ENCODE measurements at regions not wholly inside any gene's neighbourhood (a gene's known extent, or its start where the extent isn't known, plus 50 kb on each side); places are given as distances from the start of the nearest gene placed in this dataset.

DNA sequence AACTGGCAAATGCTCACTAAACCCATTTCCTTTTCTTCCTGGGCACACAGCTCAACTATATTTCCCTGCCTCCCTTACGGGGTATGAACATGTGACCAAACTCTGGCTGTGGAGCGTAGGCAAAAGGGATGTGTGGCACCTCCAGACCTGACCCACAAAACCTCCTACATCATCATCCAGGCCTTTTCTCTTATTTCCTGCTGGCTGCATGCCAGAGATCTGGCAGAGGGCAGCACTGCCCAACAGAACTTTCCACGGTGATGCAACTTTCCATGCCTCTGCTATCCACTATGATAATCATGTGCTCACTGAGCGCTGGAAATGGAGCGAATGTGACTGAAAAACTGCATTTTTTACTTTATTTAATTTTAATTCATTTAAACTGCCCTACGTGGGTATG, 99.6 kb upstream of the CACNA1E start:
- no peak for DNase-seq

DNA sequence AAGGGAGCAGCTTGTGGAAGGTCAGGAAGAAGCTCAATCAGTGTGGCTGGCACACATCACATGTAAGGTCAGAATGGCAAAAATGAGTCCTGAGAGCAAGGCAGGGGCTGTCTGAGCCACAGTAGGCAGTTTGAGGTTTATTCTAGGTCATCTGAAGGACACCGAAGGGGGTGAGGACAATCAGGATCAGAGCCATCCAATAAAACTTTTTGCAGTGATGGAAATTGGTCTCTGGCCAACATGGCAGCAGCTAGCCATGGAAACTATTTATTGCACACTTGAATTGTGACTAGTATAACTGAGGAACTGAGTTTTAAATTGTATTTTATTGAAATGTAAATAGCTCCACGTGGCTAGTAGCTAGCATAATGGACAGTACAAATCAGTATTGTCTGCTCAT, 97.0 kb upstream of the CACNA1E start:
- H3K9me3 ChIP-seq (replicated peaks) = no peaks in the 10 kb centered on the region
- no peak overlapping the region for H3K4me3 ChIP-seq
- H3K36me3 ChIP-seq = no peaks in the 10 kb centered on the region
- no peaks in the 10 kb centered on the region for H3K27me3 ChIP-seq
- DNase-seq = no peak
- peaks cover 7% of the 10 kb centered on the region; the same call in 1 of the 2 replicates for H3K4me1 ChIP-seq
- no peak overlapping the region for H3K27ac ChIP-seq

More for the DNA sequence above, 99.6 kb upstream of the CACNA1E start:
- no peaks in the 10 kb centered on the region for H3K9me3 ChIP-seq (replicated peaks)
- H3K27me3 ChIP-seq = no peaks in the 10 kb centered on the region; the same call in 1 of the 2 replicates
- H3K36me3 ChIP-seq = no peaks in the 10 kb centered on the region
- no peaks in the 10 kb centered on the region for H3K4me1 ChIP-seq
- no peak overlapping the region for H3K27ac ChIP-seq
- H3K4me3 ChIP-seq = no peak overlapping the region

DNA sequence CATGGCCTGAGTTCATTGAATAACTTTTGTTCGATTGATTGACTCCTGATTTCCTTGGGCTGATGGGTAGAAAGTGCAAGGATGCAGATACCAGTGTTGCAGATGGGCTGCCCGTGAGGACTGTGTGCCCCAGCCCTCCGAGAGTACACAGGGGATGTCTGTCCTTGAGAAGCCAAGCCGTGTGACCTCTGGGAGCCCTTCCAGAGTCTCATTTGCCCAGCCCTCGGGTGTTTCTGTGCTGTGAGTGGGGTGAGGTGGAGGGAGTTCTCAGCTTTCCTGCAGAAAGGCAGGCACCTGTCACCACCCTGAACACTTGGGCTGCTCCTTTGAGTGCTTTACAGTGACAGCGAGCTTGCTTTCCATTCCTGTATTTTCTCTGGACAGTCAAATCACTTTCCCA, 96.4 kb upstream of the CACNA1E start:
- H3K27me3 ChIP-seq = no peaks in the 10 kb centered on the region
- no peak overlapping the region for H3K27ac ChIP-seq
- DNase-seq = no peak
- H3K36me3 ChIP-seq = no peaks in the 10 kb centered on the region
- no peak overlapping the region for H3K4me3 ChIP-seq
- peaks cover 11% of the 10 kb centered on the region for H3K4me1 ChIP-seq
- H3K9me3 ChIP-seq (replicated peaks) = no peaks in the 10 kb centered on the region

DNA sequence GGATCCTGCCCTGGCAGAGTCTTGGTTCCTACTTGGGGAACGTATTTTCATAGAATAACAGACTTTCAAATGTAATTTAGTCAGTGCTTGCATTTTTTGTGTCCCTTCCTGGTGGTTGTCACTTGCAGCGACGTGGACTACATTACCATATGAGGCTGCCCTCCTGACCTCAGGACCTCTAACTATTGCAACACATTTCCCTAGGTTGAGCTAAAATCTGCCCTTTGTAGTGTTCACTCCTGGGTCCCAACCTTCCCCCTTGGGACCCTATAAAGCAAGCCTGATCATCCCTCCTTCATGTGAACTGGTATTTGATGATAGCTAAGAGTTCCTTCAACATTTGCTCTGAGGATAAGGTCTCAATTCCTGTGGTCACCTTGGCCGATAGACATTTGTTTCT, 95.6 kb upstream of the CACNA1E start:
- Histone ChIP-seq H3K27ac (no peak overlapping the region), H3K9me3 (replicated peaks) (no peaks in the 10 kb centered on the region), H3K36me3 (no peaks in the 10 kb centered on the region), H3K4me1 (peaks cover 13% of the 10 kb centered on the region), H3K4me3 (no peak overlapping the region), H3K27me3 (no peaks in the 10 kb centered on the region)
- DNase-seq = no peak

DNA sequence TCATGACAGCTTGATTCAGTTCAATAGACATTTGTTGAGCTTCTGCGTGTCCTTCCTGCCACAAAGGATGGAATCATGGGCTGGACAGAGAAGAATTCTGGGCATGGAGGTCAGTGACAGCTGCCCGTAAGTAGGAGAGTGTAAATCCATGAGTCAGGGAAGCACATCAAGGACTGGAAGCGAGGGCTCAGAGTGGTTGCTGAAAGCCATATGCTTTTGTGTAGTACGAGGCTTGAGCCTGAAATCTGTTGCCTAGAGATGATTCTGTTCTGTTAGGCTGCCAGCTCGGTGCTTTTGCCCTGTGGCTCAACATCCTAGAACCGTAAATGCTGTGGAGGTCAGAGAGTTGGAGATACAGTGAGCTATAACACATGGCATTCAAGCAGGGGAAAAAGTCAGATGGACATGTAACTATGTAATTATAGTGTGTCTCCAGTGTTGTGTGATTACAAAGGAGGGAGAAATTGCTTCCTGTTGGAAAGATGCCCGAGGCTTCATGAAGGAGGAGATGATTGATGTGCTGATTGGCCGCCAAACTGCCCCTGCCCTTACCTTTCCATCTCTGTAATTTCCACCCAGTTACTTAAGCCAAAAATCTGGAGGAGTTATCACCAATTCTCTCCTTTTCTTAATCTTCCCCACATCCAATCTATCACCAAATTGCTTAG, 92.8 kb upstream of the CACNA1E start:
- Histone ChIP-seq H3K27me3 (no peaks in the 10 kb centered on the region), H3K9me3 (replicated peaks) (no peaks in the 10 kb centered on the region), H3K36me3 (no peaks in the 10 kb centered on the region), H3K4me3 (no peak overlapping the region), H3K4me1 (peaks cover 13% of the 10 kb centered on the region), H3K27ac (no peak overlapping the region)
- DNase-seq = peak in 1 of 2 experiments; percentile 15

DNA sequence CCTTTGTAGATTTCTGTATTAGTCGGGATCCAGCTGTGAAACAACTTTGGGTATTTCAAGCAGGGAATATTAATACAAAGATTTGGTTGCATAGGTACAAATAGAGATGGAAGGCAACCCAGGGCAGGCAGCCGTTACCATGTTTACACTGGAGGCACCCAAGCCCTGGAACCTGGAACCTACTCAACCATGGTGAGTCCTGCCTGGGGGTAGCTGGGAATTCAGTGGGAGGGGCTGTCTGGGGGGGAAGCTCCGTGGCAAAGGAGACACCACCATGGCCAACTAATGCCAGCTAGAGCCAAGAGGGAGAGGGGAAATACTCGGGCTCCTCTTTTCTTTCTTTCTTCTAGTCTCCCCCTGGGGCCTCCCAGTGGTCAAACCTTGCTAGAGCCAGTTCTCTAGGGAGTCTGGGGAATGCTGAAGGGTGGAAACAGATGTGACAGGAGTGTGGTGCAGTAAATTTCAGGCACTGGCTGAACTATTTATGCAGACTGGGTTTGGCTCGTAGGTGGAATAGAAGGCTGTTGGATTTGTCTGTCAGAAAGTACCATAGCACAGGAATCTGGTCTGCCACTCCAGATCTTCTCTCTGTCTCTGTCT, 91.9 kb upstream of the CACNA1E start:
- Histone ChIP-seq H3K36me3 (no peaks in the 10 kb centered on the region), H3K9me3 (replicated peaks) (no peaks in the 10 kb centered on the region), H3K27me3 (no peaks in the 10 kb centered on the region), H3K4me1 (peaks cover 13% of the 10 kb centered on the region), H3K4me3 (no peak overlapping the region), H3K27ac (no peak overlapping the region)
- DNase-seq = peak; percentile 65 to 79

DNA sequence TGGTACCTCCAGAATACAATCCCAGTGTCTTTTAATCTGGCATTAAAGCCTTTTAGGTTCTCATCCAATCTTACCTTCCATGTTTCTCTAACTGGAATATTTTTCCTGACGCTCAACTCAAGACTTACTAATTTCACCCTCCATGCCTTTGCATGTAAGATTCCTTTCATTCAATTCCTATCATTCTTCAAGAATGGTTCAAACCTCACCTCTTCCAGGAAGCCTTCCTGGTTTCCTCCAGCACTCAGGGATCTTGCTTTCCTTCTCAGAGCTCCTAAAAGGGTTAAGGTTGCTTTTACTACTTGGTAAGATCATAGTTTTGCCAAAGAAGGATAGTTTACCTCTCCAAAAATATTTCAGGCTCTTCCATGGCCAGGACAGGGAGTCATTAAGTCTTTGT, 91.2 kb upstream of the CACNA1E start:
- Histone ChIP-seq H3K27ac (no peak overlapping the region), H3K36me3 (no peaks in the 10 kb centered on the region), H3K4me1 (peaks cover 13% of the 10 kb centered on the region), H3K9me3 (replicated peaks) (no peaks in the 10 kb centered on the region), H3K27me3 (no peaks in the 10 kb centered on the region), H3K4me3 (no peak overlapping the region)
- no peak for DNase-seq

DNA sequence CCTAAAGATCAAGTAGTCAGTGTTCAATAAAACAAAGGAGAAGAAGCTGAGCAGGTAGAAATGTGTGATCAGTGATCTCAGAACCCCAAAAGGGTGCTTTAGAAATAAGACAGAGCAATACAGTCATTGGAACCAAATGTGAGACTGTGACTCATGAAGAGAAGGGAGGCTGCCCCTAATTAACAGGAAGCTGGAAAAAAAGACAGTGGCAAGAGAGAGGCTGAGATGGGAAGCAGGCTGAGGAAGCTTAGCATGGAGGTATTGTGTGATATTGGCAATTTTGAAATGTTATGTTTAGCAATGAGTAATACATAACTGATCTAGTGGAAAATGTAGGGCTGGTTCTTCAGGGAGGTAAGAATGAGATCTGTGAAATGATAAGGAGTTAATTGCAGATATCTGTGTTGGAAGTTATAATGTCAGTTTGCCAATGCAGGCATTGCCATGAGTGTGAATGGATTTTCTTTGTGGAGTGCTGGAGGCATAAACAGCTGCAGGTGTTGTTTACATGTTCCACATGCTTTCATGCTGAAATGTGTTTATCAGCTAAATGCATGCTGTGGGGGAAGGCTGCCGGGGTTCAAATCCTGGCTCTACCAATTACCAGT, 90.6 kb upstream of the CACNA1E start:
- Histone ChIP-seq H3K36me3 (no peaks in the 10 kb centered on the region), H3K4me1 (peaks cover 13% of the 10 kb centered on the region), H3K9me3 (replicated peaks) (no peaks in the 10 kb centered on the region), H3K27ac (no peak overlapping the region), H3K27me3 (no peaks in the 10 kb centered on the region), H3K4me3 (no peak overlapping the region)
- no peak for DNase-seq

DNA sequence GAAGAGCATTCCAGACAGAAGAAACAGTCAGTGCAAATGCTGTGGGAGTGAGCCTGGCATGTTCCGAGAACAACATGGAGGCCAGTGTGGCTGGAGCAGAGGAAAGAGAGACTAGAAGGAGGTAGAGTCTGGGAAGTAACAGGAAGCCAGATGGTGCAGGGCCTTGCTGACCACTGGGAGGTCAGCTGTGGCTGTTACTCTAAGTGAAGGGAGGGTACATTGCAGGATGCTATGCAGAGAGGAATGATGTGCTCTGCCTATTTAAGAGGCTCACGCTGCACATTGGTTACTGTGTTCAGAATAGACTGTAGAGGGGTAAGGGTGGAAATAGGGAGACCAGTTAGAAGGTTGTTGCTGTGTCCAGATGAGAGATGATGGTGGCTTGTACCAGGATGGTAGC, 88.6 kb upstream of the CACNA1E start:
- no peak overlapping the region for H3K27ac ChIP-seq
- no peaks in the 10 kb centered on the region for H3K9me3 ChIP-seq (replicated peaks)
- H3K36me3 ChIP-seq = no peaks in the 10 kb centered on the region
- H3K27me3 ChIP-seq = no peaks in the 10 kb centered on the region
- DNase-seq = no peak
- peaks cover 13% of the 10 kb centered on the region for H3K4me1 ChIP-seq
- H3K4me3 ChIP-seq = no peak overlapping the region

DNA sequence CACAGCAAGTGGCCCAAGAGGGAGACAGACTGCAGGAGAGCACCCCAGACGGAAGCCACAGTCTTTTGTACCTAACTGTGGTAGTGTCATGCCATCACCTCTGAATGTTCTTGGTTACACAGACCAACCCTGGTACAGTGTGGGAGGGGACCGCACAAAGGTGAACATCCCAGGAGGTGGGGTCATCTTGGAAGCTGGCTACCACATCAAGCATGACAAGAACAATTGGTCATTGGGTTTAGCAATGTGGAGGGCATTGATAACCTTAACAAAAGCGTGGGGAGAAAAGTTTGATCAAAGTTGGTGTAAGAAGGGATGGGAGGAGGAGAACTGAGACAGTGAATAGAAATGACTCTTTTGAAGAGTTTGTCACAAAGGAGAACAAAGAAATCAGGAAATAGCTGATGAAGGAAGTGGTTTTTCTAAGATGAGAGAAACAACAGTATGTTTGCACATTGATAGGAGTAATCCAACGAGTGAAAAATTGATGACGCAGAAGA, 87.1 kb upstream of the CACNA1E start:
- Histone ChIP-seq H3K27me3 (no peaks in the 10 kb centered on the region), H3K9me3 (replicated peaks) (no peaks in the 10 kb centered on the region), H3K4me3 (no peak overlapping the region), H3K4me1 (peaks cover 7% of the 10 kb centered on the region), H3K27ac (no peak overlapping the region), H3K36me3 (no peaks in the 10 kb centered on the region)
- no peak for DNase-seq

DNA sequence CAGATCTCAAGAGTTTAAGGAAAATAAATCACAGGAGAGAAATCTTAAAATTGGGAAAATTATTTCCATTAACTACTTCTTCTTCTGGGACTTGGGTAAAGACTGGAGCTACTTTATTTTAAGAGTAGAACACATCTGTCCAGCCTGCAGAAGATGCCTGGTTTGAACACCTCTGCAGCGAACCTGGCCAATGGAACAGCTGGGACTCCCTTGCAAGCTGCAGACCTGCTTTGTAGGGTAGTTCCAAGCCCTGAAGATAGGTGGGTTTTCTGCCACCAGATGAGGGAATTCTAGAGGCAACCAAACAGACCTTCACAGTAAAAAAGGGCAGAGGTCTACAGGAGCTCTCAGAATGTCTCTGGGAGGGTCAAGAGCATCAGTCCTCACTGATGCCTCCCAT, 86.5 kb upstream of the CACNA1E start:
- H3K36me3 ChIP-seq = no peaks in the 10 kb centered on the region

DNA sequence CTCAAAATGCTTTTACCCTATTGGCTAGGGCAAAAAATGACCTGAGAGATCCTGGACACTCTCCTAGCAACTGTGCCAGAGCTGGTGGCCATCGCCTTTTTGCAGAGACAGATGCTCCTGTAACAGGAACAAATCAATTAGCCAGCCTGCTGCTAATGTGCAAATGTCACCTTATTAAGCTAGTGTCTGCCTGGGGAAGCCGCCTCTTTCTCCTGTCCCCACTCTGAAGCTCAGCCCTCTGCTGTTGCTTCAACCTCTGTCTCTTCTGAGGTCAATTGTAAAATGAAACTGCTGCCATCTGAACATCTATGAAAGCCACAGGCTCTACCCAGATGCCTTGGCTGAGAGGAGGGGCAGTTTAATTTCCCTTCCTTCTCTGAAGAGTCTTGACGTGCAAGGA, 85.5 kb upstream of the CACNA1E start:
- DNase-seq = no peak
- Histone ChIP-seq H3K27me3 (no peaks in the 10 kb centered on the region), H3K4me1 (no peaks in the 10 kb centered on the region), H3K36me3 (no peaks in the 10 kb centered on the region), H3K27ac (no peak overlapping the region), H3K9me3 (replicated peaks) (no peaks in the 10 kb centered on the region), H3K4me3 (no peak overlapping the region)

More for the DNA sequence above, 86.5 kb upstream of the CACNA1E start:
- H3K4me1 ChIP-seq = peaks cover 4% of the 10 kb centered on the region
- no peak overlapping the region for H3K4me3 ChIP-seq
- no peaks in the 10 kb centered on the region for H3K9me3 ChIP-seq (replicated peaks)
- no peaks in the 10 kb centered on the region for H3K27me3 ChIP-seq
- DNase-seq = no peak
- H3K27ac ChIP-seq = no peak overlapping the region

DNA sequence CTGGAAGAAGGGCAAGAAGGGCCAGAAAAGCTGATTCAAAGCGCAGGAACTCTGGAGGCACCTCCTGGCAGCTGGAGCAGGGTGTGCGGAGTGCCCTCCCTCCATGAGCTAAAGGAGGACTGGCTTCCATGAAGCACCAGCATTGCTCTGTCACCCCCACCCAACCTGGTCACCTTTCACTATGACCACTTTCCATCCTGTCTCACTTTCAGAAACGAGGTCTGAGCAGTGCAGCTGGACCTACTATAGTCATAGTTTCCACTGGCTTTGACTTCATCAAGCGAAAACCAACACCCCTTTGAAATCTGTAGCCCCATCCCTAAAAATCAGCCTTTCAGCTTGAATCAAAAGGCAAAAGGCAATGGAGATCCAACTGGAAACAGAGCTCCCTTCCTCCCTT, 84.8 kb upstream of the CACNA1E start:
- H3K4me3 ChIP-seq = no peak overlapping the region
- H3K36me3 ChIP-seq = no peaks in the 10 kb centered on the region
- H3K27ac ChIP-seq = no peak overlapping the region
- H3K4me1 ChIP-seq = no peaks in the 10 kb centered on the region
- H3K27me3 ChIP-seq = no peaks in the 10 kb centered on the region
- no peaks in the 10 kb centered on the region for H3K9me3 ChIP-seq (replicated peaks)
- DNase-seq = no peak

DNA sequence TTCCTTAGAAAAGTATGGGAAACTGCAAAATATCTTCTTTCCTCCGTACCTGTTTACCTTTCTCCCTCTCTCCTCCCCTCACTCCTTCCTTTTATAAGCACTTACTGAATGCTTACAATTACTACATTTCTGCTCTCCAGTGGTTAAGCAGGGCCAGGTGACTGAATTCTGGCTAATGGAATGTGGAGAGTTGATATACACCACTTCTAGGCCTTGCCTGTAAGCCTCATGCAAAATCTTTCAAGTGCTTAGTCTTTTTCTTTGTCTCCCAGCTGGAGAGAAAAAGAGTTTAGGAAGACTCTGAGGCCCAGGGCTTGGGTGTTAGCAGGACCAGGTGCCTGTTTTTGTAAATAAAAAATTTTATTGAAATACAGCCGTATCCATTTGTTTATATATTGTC, 77.7 kb upstream of the CACNA1E start:
- no peaks in the 10 kb centered on the region for H3K27me3 ChIP-seq
- H3K36me3 ChIP-seq = no peaks in the 10 kb centered on the region
- no peak overlapping the region for H3K27ac ChIP-seq
- no peaks in the 10 kb centered on the region for H3K4me1 ChIP-seq
- H3K4me3 ChIP-seq = no peak overlapping the region
- H3K9me3 ChIP-seq (replicated peaks) = no peaks in the 10 kb centered on the region
- no peak for DNase-seq

DNA sequence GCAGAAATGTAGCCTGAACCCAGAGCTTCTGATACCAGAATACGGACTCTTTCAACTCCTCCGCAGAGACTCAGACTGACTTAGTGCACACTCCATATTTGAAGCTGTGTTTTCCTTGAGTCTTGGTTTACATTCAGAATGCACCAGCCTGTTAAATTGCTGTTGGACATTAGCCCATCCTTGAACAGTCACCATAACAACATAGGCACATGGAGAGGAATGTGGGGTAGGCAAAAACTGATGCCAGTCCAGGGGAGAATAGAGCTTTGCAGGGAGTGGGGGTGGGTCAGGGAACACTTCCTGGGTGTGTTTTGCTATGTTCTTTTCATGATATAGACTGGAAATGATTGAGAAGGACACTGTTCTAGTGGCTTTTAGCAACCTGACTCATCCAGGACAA, 76.3 kb upstream of the CACNA1E start:
- no peaks in the 10 kb centered on the region for H3K27me3 ChIP-seq
- no peak overlapping the region for H3K4me3 ChIP-seq
- DNase-seq = no peak
- H3K36me3 ChIP-seq = no peaks in the 10 kb centered on the region
- H3K9me3 ChIP-seq (replicated peaks) = no peaks in the 10 kb centered on the region
- H3K4me1 ChIP-seq = no peaks in the 10 kb centered on the region
- H3K27ac ChIP-seq = no peak overlapping the region
